Midbrain (tissue), 1 donor: ENCODE measurements at regions not wholly inside any gene's neighbourhood (a gene's known extent, or its start where the extent isn't known, plus 50 kb on each side); places are given as distances from the start of the nearest gene placed in this dataset.

Experiments
- DNase-seq: peaks from one replicate; lab custom pipeline; 2025; lab: John Stamatoyannopoulos, UW

- no peak for DNase-seq
These were observed 80.2 kb upstream of the ACP3 start for GRCh38 chr3:132236701-132237651.

- DNase-seq = no peak
These were observed 79.6 kb upstream of the ACP3 start for GRCh38 chr3:132237652-132238032.

DNA sequence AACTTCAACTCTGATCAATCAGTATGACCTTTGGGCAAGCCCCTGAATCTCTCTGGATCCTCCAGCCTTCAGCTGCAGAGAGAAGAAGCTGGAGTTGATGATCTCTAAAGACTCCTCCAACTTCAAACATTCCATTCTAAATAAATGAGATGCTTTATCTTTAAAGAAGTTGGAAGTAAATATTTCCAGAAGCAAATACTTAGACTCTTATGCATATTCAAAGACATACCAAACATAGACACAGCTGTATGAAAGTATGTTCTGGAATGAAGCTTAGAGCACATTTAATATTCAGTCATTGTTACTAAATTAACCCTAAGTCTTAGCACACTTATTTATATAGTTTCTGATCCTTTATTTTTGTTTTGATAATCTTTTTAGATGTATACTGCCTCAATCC, 77.6 kb upstream of the ACP3 start:
- DNase-seq = no peak

DNA sequence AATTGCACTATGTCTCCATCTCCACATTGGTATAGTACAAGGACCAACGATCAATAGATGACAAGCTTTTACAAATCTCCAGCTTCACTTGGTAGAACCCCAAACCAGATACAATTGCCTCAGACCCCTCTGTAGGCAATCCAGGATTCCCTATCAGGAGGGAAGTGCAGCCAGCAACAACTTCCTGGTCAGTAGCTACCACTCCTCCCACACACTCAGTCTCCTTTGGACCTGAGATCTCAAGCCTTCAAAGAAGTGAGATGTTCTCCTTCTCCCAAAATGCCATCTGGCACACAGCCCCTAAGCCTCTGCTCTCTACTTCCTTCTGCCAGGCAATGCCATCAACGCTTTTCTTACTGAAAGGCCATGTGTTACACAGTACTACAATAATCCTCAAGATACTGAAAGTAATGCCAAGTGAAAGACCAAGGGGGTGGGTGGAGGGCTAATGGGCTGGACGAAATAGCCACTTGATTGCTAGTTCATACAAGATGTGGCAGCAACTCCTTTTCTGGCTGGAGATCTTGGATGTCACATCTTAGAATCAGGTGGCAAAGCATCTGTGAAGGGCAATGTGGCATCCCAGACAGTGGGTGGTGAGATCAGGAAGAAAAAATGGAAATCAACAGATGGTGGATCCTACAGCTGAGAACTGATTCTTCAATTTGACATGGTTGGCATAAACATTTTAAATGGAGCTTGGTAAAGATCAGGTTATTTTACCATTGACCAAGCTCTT, 75.3 kb upstream of the ACP3 start:
- DNase-seq = no peak

- no peak for DNase-seq
These were observed 74.4 kb upstream of the ACP3 start for GRCh38 chr3:132242790-132243189.

- DNase-seq = no peak
These were observed 71.6 kb upstream of the ACP3 start for GRCh38 chr3:132245552-132246142.

- DNase-seq = no peak
These were observed 71.0 kb upstream of the ACP3 start for GRCh38 chr3:132246212-132246611.

DNA sequence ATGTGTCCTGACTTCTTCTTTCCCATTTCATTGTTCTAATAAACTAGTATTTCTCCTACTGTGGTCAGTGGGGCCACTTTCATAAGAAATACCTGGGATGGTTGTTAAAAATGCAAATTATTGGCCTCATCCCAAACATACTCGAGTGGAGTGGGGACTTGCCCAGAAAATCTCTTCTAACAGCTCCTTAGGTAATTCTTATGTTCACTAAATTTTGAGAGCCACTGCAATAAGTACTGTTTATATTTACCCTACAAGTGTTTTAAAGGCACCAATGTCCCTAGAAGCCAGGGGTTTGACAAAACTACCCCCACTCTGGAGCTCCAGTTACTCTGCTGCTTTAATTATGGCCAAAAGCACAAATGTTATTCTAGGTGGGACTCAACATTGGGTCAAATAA, 70.0 kb upstream of the ACP3 start:
- DNase-seq = no peak

DNA sequence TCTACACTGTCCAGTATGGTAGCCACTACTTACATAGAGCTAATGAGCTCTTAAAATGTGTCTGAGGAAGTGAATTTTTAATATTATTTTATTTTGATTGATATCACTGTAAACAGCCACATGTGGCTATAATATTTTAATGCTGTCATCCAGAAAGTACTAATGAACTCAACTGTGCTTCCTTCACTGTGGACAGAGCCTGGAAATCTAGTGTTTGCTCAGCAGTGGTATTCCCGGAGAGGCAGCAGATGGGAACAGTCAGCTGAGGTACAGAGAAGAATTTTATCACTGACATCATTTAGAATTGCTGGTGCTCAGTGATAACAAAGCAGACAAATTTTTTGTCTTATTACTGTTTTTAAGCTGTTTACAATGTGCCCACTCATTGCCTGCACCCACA, 68.7 kb upstream of the ACP3 start:
- DNase-seq = no peak

- DNase-seq = peak; percentile 49
These were observed 63.8 kb upstream of the ACP3 start for GRCh38 chr3:132253262-132253878.

- no peak for DNase-seq
These were observed 63.0 kb upstream of the ACP3 start for GRCh38 chr3:132254076-132254755.

DNA sequence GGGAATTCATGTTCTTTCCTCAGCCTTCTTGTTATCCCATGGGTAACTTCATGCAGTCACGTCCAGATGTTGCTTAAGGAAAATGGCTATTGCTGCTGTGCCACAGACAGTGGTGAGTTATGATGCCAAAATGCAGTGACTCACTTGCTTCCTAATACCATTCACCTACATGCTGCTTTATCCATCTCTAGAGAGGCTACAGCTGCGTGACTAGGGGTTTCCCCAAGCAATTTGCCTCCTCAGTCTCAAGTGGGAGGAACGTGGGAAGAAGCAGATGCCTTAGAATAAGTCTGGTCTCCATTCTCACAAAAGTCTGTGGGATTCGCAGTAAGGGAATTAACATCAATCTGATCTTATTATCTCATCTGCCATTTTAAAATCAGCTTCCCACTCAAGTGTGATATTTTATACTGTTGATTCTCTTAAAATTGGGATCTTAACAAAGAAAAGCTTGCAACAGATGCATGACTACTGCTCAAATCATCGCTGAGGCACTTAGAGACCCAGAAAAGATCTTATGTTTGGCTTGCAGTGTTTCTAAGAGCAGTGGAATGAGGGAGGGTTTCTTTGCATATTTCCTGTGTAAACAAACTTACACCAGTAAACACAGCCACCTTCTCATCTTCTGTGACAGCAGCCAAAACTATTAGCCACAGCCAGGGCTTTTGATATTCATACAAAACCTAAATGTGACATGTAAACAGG, 62.0 kb upstream of the ACP3 start:
- no peak for DNase-seq

DNA sequence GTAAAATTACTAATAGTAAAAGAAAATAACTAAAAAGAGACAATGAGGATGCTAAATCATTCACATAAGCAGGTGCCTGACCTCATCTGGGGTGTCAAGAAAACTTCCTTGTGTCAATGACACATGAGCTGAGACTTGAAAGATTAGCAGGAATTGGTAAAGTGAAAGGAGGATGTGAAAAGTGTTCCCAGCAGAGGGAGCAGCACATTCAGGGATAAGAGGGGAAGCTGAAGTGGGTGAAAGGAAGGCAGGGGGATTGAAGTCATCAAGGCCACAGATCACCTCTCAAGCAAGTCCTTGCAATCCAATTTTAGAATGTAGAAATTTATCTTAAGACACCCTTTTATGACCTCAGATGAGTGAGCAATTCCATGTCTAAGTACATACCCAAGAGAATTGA, 60.2 kb upstream of the ACP3 start:
- DNase-seq = peak; percentile 43

DNA sequence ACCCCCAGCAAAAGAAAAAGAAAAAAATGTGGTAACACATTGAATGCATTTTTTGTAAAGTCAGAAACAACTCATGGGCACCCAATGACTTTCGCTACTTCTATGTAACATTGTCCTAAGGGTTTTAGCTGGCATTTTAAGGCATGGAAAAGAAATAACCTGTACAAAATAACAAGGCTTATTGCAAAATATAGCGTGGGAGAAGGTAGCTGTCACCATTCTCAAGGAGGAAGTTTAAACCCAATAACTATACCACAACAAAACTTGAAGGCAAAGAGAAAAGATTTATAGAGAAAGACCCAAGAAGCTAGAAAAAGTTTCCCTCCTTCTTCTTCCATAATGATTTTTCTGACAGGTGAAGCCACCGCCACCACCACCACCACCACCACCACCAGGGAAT, 55.7 kb upstream of the ACP3 start:
- no peak for DNase-seq

DNA sequence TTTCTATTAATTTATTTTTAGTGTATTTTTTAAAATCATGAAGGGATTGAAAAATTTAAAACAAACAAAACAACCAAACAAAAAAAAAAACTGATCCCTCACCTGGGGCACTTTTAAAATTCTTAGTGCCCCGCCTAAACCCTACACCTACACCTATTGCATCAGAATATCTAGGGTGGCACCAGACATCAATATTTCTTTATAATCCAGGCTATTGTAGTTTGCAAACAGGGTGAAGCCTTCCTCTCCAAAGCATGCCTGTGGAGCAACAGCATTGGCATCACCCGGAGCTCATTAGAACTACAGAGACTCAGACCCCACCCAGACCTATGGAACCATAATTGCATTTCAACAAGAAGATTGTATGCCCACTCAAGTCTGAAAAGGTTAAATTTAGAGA, 54.9 kb upstream of the ACP3 start:
- no peak for DNase-seq

GRCh38 chr3:132262956-132263355, 54.3 kb upstream of the ACP3 start:
- no peak for DNase-seq

GRCh38 chr3:132265028-132265427, 52.2 kb upstream of the ACP3 start:
- DNase-seq = no peak

- no peak for DNase-seq
These were observed 51.7 kb upstream of the ACP3 start for GRCh38 chr3:132265488-132265887.

DNA sequence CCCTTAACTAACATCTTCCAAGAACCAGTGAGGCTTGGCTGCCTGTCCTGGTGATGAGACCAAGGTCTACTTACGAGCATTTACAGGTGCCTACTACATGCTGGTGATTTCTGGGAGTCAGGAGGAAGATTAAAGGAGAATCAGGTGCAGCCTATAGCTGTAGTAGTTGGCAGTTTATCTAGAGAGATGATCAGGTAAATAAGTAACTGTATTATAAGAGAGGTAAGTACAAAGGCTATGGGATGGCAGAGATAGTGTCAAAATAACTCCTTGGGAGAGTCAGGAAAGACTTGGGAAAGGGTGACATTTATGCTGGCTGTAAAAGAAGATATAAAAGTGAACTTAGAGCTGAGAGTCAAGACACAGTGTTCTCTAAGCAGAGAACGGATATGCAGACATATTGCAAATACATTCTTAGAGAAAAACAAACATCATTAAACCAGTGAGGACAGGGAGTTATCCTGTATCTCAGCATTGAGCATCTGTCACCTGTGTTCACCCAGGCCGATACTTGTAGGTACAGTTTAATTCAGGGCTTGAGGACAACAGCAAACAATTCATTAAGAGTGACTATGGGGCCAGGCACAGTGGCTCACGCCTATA, 49.7 kb upstream of the ACP3 start:
- no peak for DNase-seq
